ENCODE measurements at regions not wholly inside any gene's neighbourhood (a gene's known extent, or its start where the extent isn't known, plus 50 kb on each side); places are given as distances from the start of the nearest gene placed in this dataset.
"Not testable (repeated sequence)": the region's sequence is repeated elsewhere in the genome, so short reads cannot be mapped to it uniquely, and the experiment has no call there.

GRCh38 chr11:25159341-25159740 is 662.5 kb downstream of the LUZP2 start:
- no peak for DNase-seq (ENCODE audit: low read depth in 2 of 2)

GRCh38 chr11:25163421-25163820 is 666.6 kb downstream of the LUZP2 start:
- DNase-seq (ENCODE audit: low read depth in 2 of 2): no peak

- DNase-seq (ENCODE audit: low read depth in 2 of 2): no peak
Observed at GRCh38 chr11:25180187-25180586, 683.3 kb downstream of the LUZP2 start.

GRCh38 chr11:25183411-25183810 is 686.6 kb downstream of the LUZP2 start:
- DNase-seq (ENCODE audit: low read depth in 2 of 2): no peak

- DNase-seq (ENCODE audit: low read depth in 2 of 2): no peak
Observed at GRCh38 chr11:25197515-25197914, 700.7 kb downstream of the LUZP2 start.

GRCh38 chr11:25198704-25199103 is 701.9 kb downstream of the LUZP2 start:
- no peak for DNase-seq (ENCODE audit: low read depth in 2 of 2)

GRCh38 chr11:25200925-25201324 is 704.1 kb downstream of the LUZP2 start:
- no peak for DNase-seq (ENCODE audit: low read depth in 2 of 2)

GRCh38 chr11:25206762-25207161 is 709.9 kb downstream of the LUZP2 start:
- no peak for DNase-seq (ENCODE audit: low read depth in 2 of 2)

GRCh38 chr11:25211635-25212254 is 714.9 kb downstream of the LUZP2 start:
- DNase-seq (ENCODE audit: low read depth in 2 of 2): no peak

- DNase-seq (ENCODE audit: low read depth in 2 of 2): no peak
Observed at GRCh38 chr11:25214535-25215176, 717.8 kb downstream of the LUZP2 start.

GRCh38 chr11:25218036-25218435 is 721.2 kb downstream of the LUZP2 start:
- DNase-seq (ENCODE audit: low read depth in 2 of 2): no peak

- DNase-seq (ENCODE audit: low read depth in 2 of 2): no peak
Observed at GRCh38 chr11:25225078-25225477, 728.2 kb downstream of the LUZP2 start.

- no peak for DNase-seq (ENCODE audit: low read depth in 2 of 2)
Observed at GRCh38 chr11:25242928-25243327, 746.1 kb downstream of the LUZP2 start.

GRCh38 chr11:25244126-25244525 is 747.3 kb downstream of the LUZP2 start:
- no peak for DNase-seq (ENCODE audit: low read depth in 2 of 2)

GRCh38 chr11:25247336-25247735 is 750.5 kb downstream of the LUZP2 start:
- DNase-seq (ENCODE audit: low read depth in 2 of 2): no peak

GRCh38 chr11:25252854-25253253 is 756.0 kb downstream of the LUZP2 start:
- no peak for DNase-seq (ENCODE audit: low read depth in 2 of 2)

GRCh38 chr11:25263861-25264260 is 767.0 kb downstream of the LUZP2 start:
- not testable (repeated sequence) for DNase-seq (ENCODE audit: low read depth in 2 of 2)

GRCh38 chr11:25271301-25271700 is 774.4 kb downstream of the LUZP2 start:
- DNase-seq (ENCODE audit: low read depth in 2 of 2): no peak

- DNase-seq (ENCODE audit: low read depth in 2 of 2): no peak
Observed at GRCh38 chr11:25272214-25272613, 775.4 kb downstream of the LUZP2 start.

GRCh38 chr11:25280821-25281220 is 784.0 kb downstream of the LUZP2 start:
- DNase-seq (ENCODE audit: low read depth in 2 of 2): not testable (repeated sequence)

GRCh38 chr11:25293166-25293565 is 796.3 kb downstream of the LUZP2 start:
- no peak for DNase-seq (ENCODE audit: low read depth in 2 of 2)

GRCh38 chr11:25298450-25298849 is 801.6 kb downstream of the LUZP2 start:
- no peak for DNase-seq (ENCODE audit: low read depth in 2 of 2)

- DNase-seq (ENCODE audit: low read depth in 2 of 2): no peak
Observed at GRCh38 chr11:25309818-25310217, 813.0 kb downstream of the LUZP2 start.

GRCh38 chr11:25317216-25317615 is 820.4 kb downstream of the LUZP2 start:
- no peak for DNase-seq (ENCODE audit: low read depth in 2 of 2)

Data from stimulated activated CD8-positive, alpha-beta memory T cell treated with anti-CD3 and anti-CD28 coated beads, Interleukin-2, amount 100 ng/mL, for 48 hours (primary cell).